SK-N-MC (cell line): ENCODE measurements at regions not wholly inside any gene's neighbourhood (a gene's known extent, or its start where the extent isn't known, plus 50 kb on each side); places are given as distances from the start of the nearest gene placed in this dataset.

Source experiments
- EZH2 ChIP-seq: fragments of 200-600 bp; sonication (generic); IDR thresholded peaks from one replicate; pipeline ENCODE4 v1.6.1; 2017; ENCODE audit warnings: antibody characterized with exemption
- FOXP2 ChIP-seq: optimal IDR thresholded peaks from 2 replicates; pipeline ENCODE3; 2011; ENCODE audit warnings: mild to moderate bottlenecking, moderate library complexity; ENCODE audit not compliant: insufficient read depth; ENCODE audit errors: extremely low read length, control extremely low read depth
- POLR2AphosphoS5 ChIP-seq: IDR thresholded peaks from 2 replicates; pipeline ENCODE4 v1.6.1; 2012; ENCODE audit warnings: mild to moderate bottlenecking, low read depth, low read length, borderline replicate concordance

- TF ChIP-seq EZH2 (no peak), POLR2AphosphoS5 (no peak), FOXP2 (no peak)
Observed at GRCh38 chr3:162193148-162194095, 696.8 kb downstream of the OTOL1 start.
